Astrocyte of the hippocampus (primary cell): ENCODE measurements at regions not wholly inside any gene's neighbourhood (a gene's known extent, or its start where the extent isn't known, plus 50 kb on each side); places are given as distances from the start of the nearest gene placed in this dataset.

Experiments used
- DNase-seq: peaks from one replicate; pipeline ENCODE4 v3.0.0; 2011; ENCODE audit warnings: low read depth, low spot score

GRCh38 chr2:6771634-6772611, 93.8 kb downstream of the CMPK2 start:
- peak; percentile 50 for DNase-seq

GRCh38 chr2:6773007-6773693, 92.6 kb downstream of the CMPK2 start:
- DNase-seq = peak; percentile 87

GRCh38 chr2:6773694-6774044, 92.0 kb downstream of the CMPK2 start:
- DNase-seq = no peak

GRCh38 chr2:6776125-6776524, 89.6 kb downstream of the CMPK2 start:
- no peak for DNase-seq

- no peak for DNase-seq
Observed at GRCh38 chr2:6777626-6778025, 88.1 kb downstream of the CMPK2 start.

- DNase-seq = no peak
Observed at GRCh38 chr2:6780765-6781274, 84.9 kb downstream of the CMPK2 start.

GRCh38 chr2:6782517-6783237, 83.0 kb downstream of the CMPK2 start:
- DNase-seq = no peak

GRCh38 chr2:6783238-6783614, 82.5 kb downstream of the CMPK2 start:
- DNase-seq = no peak

GRCh38 chr2:6784291-6784690, 81.4 kb downstream of the CMPK2 start:
- DNase-seq = no peak

- no peak for DNase-seq
Observed at GRCh38 chr2:6785493-6785892, 80.2 kb downstream of the CMPK2 start.

- no peak for DNase-seq
Observed at GRCh38 chr2:6787376-6787775, 78.3 kb downstream of the CMPK2 start.

- DNase-seq = no peak
Observed at GRCh38 chr2:6788614-6789013, 77.1 kb downstream of the CMPK2 start.

GRCh38 chr2:6789559-6790138, 76.1 kb downstream of the CMPK2 start:
- no peak for DNase-seq

- DNase-seq = no peak
Observed at GRCh38 chr2:6791682-6792081, 74.0 kb downstream of the CMPK2 start.

- DNase-seq = no peak
Observed at GRCh38 chr2:6792883-6793282, 72.8 kb downstream of the CMPK2 start.

- DNase-seq = no peak
Observed at GRCh38 chr2:6793371-6793770, 72.3 kb downstream of the CMPK2 start.

GRCh38 chr2:6793913-6794312, 71.8 kb downstream of the CMPK2 start:
- DNase-seq = no peak

GRCh38 chr2:6794448-6794847, 71.3 kb downstream of the CMPK2 start:
- no peak for DNase-seq
